HL-60 (cell line): ENCODE measurements at regions not wholly inside any gene's neighbourhood (a gene's known extent, or its start where the extent isn't known, plus 50 kb on each side); places are given as distances from the start of the nearest gene placed in this dataset.

ENCODE experiments used
- GABPA ChIP-seq: IDR thresholded peaks from 2 replicates; pipeline ENCODE4 v1.6.1; 2012; ENCODE audit warnings: low read depth
- POLR2AphosphoS5 ChIP-seq: IDR thresholded peaks from 2 replicates; pipeline ENCODE4 v1.6.1; 2012; ENCODE audit warnings: low read depth
- SPI1 ChIP-seq: IDR thresholded peaks from 2 replicates; pipeline ENCODE4 v1.6.1; 2012; ENCODE audit warnings: low read depth, mild to moderate bottlenecking, borderline replicate concordance
- TF ChIP-seq, protein P1 (sequence below): IDR thresholded peaks from one replicate; pipeline ENCODE4 v1.5.1; 2011; ENCODE audit warnings: low read length, control low read depth, inconsistent platforms; ENCODE audit not compliant: insufficient read depth
- TF ChIP-seq, protein P2 (sequence below): IDR thresholded peaks from 2 replicates; pipeline ENCODE4 v1.6.1; 2012; ENCODE audit warnings: low read depth; ENCODE audit not compliant: insufficient replicate concordance

DNA sequence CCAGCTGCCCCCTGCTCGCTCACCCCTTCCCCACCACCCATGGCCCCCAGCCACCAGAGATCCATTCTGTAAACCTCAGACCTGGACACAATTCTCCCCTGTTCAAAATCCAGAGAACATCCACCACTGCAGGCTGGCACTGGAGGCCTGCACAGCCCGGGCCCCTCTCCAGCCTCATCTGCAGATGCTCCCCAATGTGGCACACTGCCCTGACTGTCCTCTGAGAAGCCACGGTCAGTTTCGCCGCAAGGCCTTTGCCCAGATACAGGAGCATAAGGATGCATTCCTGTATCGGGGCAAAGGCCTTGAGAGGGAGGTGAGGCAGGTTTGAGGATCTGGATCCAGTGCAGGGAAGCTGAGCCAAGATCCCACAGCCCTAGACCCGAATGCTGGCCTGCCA, 175.4 kb upstream of the LINGO1 start:
- TF ChIP-seq POLR2AphosphoS5 (no peak), SPI1 (no peak), GABPA (no peak)
- TF ChIP-seq, protein P1, sequence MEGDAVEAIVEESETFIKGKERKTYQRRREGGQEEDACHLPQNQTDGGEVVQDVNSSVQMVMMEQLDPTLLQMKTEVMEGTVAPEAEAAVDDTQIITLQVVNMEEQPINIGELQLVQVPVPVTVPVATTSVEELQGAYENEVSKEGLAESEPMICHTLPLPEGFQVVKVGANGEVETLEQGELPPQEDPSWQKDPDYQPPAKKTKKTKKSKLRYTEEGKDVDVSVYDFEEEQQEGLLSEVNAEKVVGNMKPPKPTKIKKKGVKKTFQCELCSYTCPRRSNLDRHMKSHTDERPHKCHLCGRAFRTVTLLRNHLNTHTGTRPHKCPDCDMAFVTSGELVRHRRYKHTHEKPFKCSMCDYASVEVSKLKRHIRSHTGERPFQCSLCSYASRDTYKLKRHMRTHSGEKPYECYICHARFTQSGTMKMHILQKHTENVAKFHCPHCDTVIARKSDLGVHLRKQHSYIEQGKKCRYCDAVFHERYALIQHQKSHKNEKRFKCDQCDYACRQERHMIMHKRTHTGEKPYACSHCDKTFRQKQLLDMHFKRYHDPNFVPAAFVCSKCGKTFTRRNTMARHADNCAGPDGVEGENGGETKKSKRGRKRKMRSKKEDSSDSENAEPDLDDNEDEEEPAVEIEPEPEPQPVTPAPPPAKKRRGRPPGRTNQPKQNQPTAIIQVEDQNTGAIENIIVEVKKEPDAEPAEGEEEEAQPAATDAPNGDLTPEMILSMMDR = no peak
- TF ChIP-seq, protein P2, sequence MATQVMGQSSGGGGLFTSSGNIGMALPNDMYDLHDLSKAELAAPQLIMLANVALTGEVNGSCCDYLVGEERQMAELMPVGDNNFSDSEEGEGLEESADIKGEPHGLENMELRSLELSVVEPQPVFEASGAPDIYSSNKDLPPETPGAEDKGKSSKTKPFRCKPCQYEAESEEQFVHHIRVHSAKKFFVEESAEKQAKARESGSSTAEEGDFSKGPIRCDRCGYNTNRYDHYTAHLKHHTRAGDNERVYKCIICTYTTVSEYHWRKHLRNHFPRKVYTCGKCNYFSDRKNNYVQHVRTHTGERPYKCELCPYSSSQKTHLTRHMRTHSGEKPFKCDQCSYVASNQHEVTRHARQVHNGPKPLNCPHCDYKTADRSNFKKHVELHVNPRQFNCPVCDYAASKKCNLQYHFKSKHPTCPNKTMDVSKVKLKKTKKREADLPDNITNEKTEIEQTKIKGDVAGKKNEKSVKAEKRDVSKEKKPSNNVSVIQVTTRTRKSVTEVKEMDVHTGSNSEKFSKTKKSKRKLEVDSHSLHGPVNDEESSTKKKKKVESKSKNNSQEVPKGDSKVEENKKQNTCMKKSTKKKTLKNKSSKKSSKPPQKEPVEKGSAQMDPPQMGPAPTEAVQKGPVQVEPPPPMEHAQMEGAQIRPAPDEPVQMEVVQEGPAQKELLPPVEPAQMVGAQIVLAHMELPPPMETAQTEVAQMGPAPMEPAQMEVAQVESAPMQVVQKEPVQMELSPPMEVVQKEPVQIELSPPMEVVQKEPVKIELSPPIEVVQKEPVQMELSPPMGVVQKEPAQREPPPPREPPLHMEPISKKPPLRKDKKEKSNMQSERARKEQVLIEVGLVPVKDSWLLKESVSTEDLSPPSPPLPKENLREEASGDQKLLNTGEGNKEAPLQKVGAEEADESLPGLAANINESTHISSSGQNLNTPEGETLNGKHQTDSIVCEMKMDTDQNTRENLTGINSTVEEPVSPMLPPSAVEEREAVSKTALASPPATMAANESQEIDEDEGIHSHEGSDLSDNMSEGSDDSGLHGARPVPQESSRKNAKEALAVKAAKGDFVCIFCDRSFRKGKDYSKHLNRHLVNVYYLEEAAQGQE = no peak
